NCI-H2171 treated with DMSO at 0.1 percent for 48 hours (cell line): ENCODE measurements at regions not wholly inside any gene's neighbourhood (a gene's known extent, or its start where the extent isn't known, plus 50 kb on each side); places are given as distances from the start of the nearest gene placed in this dataset.
"Not testable (repeated sequence)": the region's sequence is repeated elsewhere in the genome, so short reads cannot be mapped to it uniquely, and the experiment has no call there.

Experiments
- DNase-seq: peaks from one replicate; lab custom pipeline; 2025; lab: John Stamatoyannopoulos, UW

GRCh38 chr1:189986516-189986915 is 491.1 kb downstream of the BRINP3 start:
- no peak for DNase-seq

- DNase-seq = no peak
Measured at GRCh38 chr1:189987509-189987908, 490.2 kb downstream of the BRINP3 start.

GRCh38 chr1:189992856-189993255 is 484.8 kb downstream of the BRINP3 start:
- DNase-seq = no peak

GRCh38 chr1:190000365-190000872 is 477.2 kb downstream of the BRINP3 start:
- DNase-seq = no peak

- DNase-seq = peak; percentile 21
Measured at GRCh38 chr1:190001187-190001586, 476.5 kb downstream of the BRINP3 start.

- no peak for DNase-seq
Measured at GRCh38 chr1:190003376-190003775, 474.3 kb downstream of the BRINP3 start.

- DNase-seq = no peak
Measured at GRCh38 chr1:190011585-190011984, 466.1 kb downstream of the BRINP3 start.

- DNase-seq = not testable (repeated sequence)
Measured at GRCh38 chr1:190019151-190019550, 458.5 kb downstream of the BRINP3 start.

GRCh38 chr1:190019717-190020116 is 457.9 kb downstream of the BRINP3 start:
- no peak for DNase-seq

- no peak for DNase-seq
Measured at GRCh38 chr1:190022709-190023108, 455.0 kb downstream of the BRINP3 start.

GRCh38 chr1:190029441-190029840 is 448.2 kb downstream of the BRINP3 start:
- DNase-seq = no peak

GRCh38 chr1:190043655-190044054 is 434.0 kb downstream of the BRINP3 start:
- DNase-seq = no peak

GRCh38 chr1:190046231-190046630 is 431.4 kb downstream of the BRINP3 start:
- no peak for DNase-seq
